ENCODE measurements at regions not wholly inside any gene's neighbourhood (a gene's known extent, or its start where the extent isn't known, plus 50 kb on each side); places are given as distances from the start of the nearest gene placed in this dataset.

DNA sequence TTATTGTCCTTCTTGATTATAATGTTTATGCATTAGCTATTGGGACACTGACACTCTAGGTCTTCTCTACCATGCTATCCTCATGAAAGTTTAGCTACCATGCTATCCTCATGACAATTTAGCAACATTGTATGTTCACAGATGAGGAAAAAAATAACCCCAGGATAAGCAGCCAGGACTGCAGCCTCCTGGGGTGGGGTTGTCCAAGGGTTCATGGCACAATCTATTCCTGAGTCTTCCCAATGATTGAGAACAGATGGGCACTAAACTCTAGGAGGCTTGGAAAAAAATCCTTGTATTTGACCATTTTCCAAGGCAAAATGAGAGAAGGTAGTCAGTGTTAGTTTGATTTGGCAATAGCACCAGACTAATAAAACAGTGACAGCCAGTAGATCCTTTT lies 619.8 kb upstream of the LCORL start:
- TF ChIP-seq CTCF (IDR thresholded peaks at IDR 0.05; ENCODE audit: extremely low read depth in 1 of 2, insufficient read depth in 1 of 2, low read depth in 1 of 2, low read length in 2 of 2) = no peak
- no peak for TF ChIP-seq POLR2A (IDR thresholded peaks at IDR 0.05; ENCODE audit: low read depth, low read length)
- no peak for TF ChIP-seq POLR2AphosphoS5 (IDR thresholded peaks at IDR 0.05; ENCODE audit: insufficient read depth, low read depth, low read length)
- no peak for TF ChIP-seq FOS (IDR thresholded peaks at IDR 0.05; ENCODE audit: borderline replicate concordance, insufficient read depth, low read length)
- TF ChIP-seq JUN (IDR thresholded peaks at IDR 0.05; ENCODE audit: borderline replicate concordance, insufficient read depth, insufficient read length, low read depth) = no peak
- no peak for TF ChIP-seq EZH2 (IDR thresholded peaks at IDR 0.05; ENCODE audit: borderline replicate concordance, low read depth, low read length, severe bottlenecking)

All from endothelial cell of umbilical vein (primary cell).